Testis (tissue), 2 donors: ENCODE measurements at regions not wholly inside any gene's neighbourhood (a gene's known extent, or its start where the extent isn't known, plus 50 kb on each side); places are given as distances from the start of the nearest gene placed in this dataset.

ENCODE experiments used
- DNase-seq: peaks from one replicate; pipeline ENCODE4 v3.0.0-alpha.2; 2019
- H3K27ac ChIP-seq, 2 donors: fragments of 200-600 bp; sonication (generic); one replicate each; pipeline ENCODE4 v1.5.1; 2019
- H3K27me3 ChIP-seq: fragments of 200-600 bp; sonication (generic); one replicate; pipeline ENCODE4 v1.5.1; 2019
- H3K36me3 ChIP-seq: fragments of 200-600 bp; sonication (generic); one replicate; pipeline ENCODE4 v1.5.1; 2017; ENCODE audit warnings: low read depth; ENCODE audit errors: missing control alignments
- H3K4me1 ChIP-seq: fragments of 200-600 bp; sonication (generic); one replicate; pipeline ENCODE4 v1.5.1; 2019
- H3K4me3 ChIP-seq, 2 donors: fragments of 200-600 bp; sonication (generic); one replicate each; pipeline ENCODE4 v1.5.1; 2017 to 2019
- H3K9me3 ChIP-seq: fragments of 200-600 bp; sonication (generic); one replicate; pipeline ENCODE4 v1.5.1; 2017
- CTCF ChIP-seq, 3 experiments: fragments of 450-650 bp in 2 of 3; fragments of 200-600 bp in 1 of 3; sonication (generic) in 1 of 3; IDR thresholded peaks; one replicate each; pipeline ENCODE4 v1.5.1; 2016 to 2019; ENCODE audit warnings: antibody characterized with exemption in 3 of 3, mild to moderate bottlenecking in 2 of 3, moderate library complexity in 1 of 3
- POLR2A ChIP-seq: fragments of 450-650 bp; IDR thresholded peaks from one replicate; pipeline ENCODE4 v1.6.1; 2017; ENCODE audit warnings: antibody characterized with exemption, mild to moderate bottlenecking, moderate library complexity
- WGBS, 2 donors: methylation state at CpG; one replicate each; pipeline ENCODE4 v1.1.5; 2018; 5-methylcytosine and 5-hydroxymethylcytosine counted together
- intact Hi-C: fragments of 100-400 bp; cut with DNase I; formaldehyde crosslinking; loops from one replicate; pipeline ENCODE4 v1.15.1; 2023; ENCODE audit warnings: low total_unique reads

- no peak for TF ChIP-seq CTCF (IDR thresholded peaks at IDR 0.05)
- TF ChIP-seq POLR2A, result no peak
- WGBS, 2 donors, result 69 to 77% methylated on average over 4 of the region's 4 CpGs
Measured at GRCh38 chr6:95660544-95660943, 83.2 kb downstream of the MANEA start.

DNA sequence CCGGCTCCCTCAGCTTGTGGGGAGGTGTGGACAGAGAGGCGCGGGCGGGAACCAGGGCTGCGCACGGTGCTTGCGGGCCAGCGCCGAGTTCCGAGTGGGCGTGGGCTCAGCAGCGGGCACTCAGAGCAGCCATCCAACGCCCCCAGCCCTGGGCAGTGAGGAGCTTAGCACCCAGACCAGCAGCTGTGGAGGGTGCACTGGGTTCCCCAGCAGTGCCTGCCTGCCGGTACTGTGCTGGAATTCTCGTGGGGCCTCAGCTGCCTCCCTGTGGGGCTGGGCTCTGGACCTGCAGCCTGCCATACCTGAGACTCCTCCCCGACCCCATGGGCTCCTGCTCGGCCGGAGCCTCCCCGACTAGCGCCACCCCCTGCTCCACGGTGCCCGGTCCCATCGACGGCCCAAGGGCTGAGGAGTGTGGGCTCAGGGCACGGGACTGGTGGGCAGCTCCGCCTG, 92.7 kb downstream of the MANEA start:
- 85% methylated on average over 26 of the region's 26 CpGs; no CpG with 5 or more reads in 1 of the 2 donors for WGBS, 2 donors
- no peak for DNase-seq

More at GRCh38 chr6:95660544-95660943, 83.2 kb downstream of the MANEA start:
- H3K27ac ChIP-seq, result no peak overlapping the region
- no peaks in the 10 kb centered on the region for H3K27me3 ChIP-seq
- intact Hi-C loops, result no loop called here
- H3K36me3 ChIP-seq, result no peaks in the 10 kb centered on the region
- no peaks in the 10 kb centered on the region for H3K4me1 ChIP-seq
- H3K4me3 ChIP-seq, result no peak overlapping the region
- no peaks in the 10 kb centered on the region for H3K9me3 ChIP-seq
- DNase-seq, result no peak

GRCh38 chr6:95676011-95676628, 98.8 kb downstream of the MANEA start:
- Histone ChIP-seq H3K9me3 (no peaks in the 10 kb centered on the region), H3K27me3 (no peaks in the 10 kb centered on the region), H3K27ac (no peak overlapping the region), H3K36me3 (no peaks in the 10 kb centered on the region), H3K4me3 (no peak overlapping the region), H3K4me1 (peaks cover 6% of the 10 kb centered on the region)
- intact Hi-C loops, result no loop called here
- TF ChIP-seq CTCF (IDR thresholded peaks at IDR 0.05) (no peak), POLR2A (no peak)
- WGBS, 2 donors, result 96 to 100% methylated on average over 1 of the region's 1 CpG
- no peak for DNase-seq

More for the DNA sequence above, 92.7 kb downstream of the MANEA start:
- Histone ChIP-seq H3K9me3 (no peaks in the 10 kb centered on the region), H3K36me3 (no peaks in the 10 kb centered on the region), H3K4me3 (peak overlapping the region in 1 of 2 donors; percentile 4), H3K27ac (no peak overlapping the region), H3K4me1 (no peaks in the 10 kb centered on the region), H3K27me3 (no peaks in the 10 kb centered on the region)
- intact Hi-C loops, result no loop called here
- TF ChIP-seq CTCF (IDR thresholded peaks at IDR 0.05) (no peak), POLR2A (no peak)

- Histone ChIP-seq H3K9me3 (no peaks in the 10 kb centered on the region), H3K4me1 (peaks cover 19% of the 10 kb centered on the region), H3K27ac (peak overlapping the region in 1 of 2 donors; percentile 26), H3K4me3 (no peak overlapping the region), H3K27me3 (no peaks in the 10 kb centered on the region), H3K36me3 (no peaks in the 10 kb centered on the region)
- intact Hi-C loops, result no loop called here
- TF ChIP-seq CTCF (IDR thresholded peaks at IDR 0.05) (no peak), POLR2A (no peak)
- no peak for DNase-seq
- 87 to 95% methylated on average over 3 of the region's 3 CpGs for WGBS, 2 donors
Measured at GRCh38 chr6:95679981-95680380, 102.6 kb downstream of the MANEA start.

DNA sequence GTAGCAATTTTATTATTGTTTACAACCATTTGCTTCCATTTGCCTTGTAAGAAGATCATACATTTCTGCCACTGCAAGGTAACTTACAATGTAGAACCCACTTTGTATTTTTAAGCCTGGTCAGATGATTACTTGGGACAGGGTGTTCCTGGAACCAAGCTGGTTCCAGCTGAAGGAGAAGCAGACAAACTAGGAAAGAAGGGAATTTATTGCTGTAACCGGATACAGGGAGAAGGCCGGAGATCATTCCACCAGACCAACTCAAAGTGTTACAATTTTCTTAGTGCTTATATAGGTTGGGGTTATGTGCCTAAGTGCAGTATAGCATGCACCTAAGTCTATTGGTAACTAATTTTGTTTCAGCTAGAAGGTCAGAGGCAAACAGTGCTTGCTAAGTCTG, 104.4 kb downstream of the MANEA start:
- Histone ChIP-seq H3K4me3 (no peak overlapping the region), H3K36me3 (no peaks in the 10 kb centered on the region), H3K27ac (peak overlapping the region in 1 of 2 donors; percentile 74), H3K27me3 (no peaks in the 10 kb centered on the region), H3K4me1 (peaks cover 19% of the 10 kb centered on the region), H3K9me3 (no peaks in the 10 kb centered on the region)
- intact Hi-C loops, result no loop called here
- DNase-seq, result peak; percentile 21
- 31 to 41% methylated on average over 2 of the region's 2 CpGs for WGBS, 2 donors
- TF ChIP-seq CTCF (IDR thresholded peaks at IDR 0.05), result no peak
- TF ChIP-seq POLR2A, result no peak
